Astrocyte (in vitro differentiated cells and primary cell): ENCODE measurements at regions not wholly inside any gene's neighbourhood (a gene's known extent, or its start where the extent isn't known, plus 50 kb on each side); places are given as distances from the start of the nearest gene placed in this dataset.
"Not testable (repeated sequence)": the region's sequence is repeated elsewhere in the genome, so short reads cannot be mapped to it uniquely, and the experiment has no call there.

ENCODE experiments used
- CTCF ChIP-seq: IDR thresholded peaks from 2 replicates; pipeline ENCODE4 v1.5.1; 2011; ENCODE audit warnings: low read depth, mild to moderate bottlenecking, inconsistent platforms, low read length, moderate library complexity; ENCODE audit not compliant: insufficient read depth
- EZH2 ChIP-seq: IDR thresholded peaks from 2 replicates; pipeline ENCODE4 v1.6.1; 2012; ENCODE audit warnings: mild to moderate bottlenecking, low read length, inconsistent platforms; ENCODE audit not compliant: insufficient read depth

- TF ChIP-seq CTCF, EZH2: not testable (repeated sequence)
Measured at GRCh38 chr10:60581782-60582181, 192.1 kb upstream of the ANK3 start.
